Hepatocyte (in vitro differentiated cells): ENCODE measurements at regions not wholly inside any gene's neighbourhood (a gene's known extent, or its start where the extent isn't known, plus 50 kb on each side); places are given as distances from the start of the nearest gene placed in this dataset.

Experiments used
- DNase-seq: peaks from one replicate; pipeline ENCODE4 v3.0.0-alpha.2; 2016; ENCODE audit warnings: low spot score
- H2AFZ ChIP-seq: fragments of 200-600 bp; sonication (generic); 2 replicates; pipeline ENCODE4 v1.6.0; 2016; ENCODE audit warnings: antibody characterized with exemption, mild to moderate bottlenecking
- H3K27ac ChIP-seq: fragments of 200-600 bp; sonication (generic); 2 replicates; pipeline ENCODE4 v1.5.1; 2016; ENCODE audit warnings: mild to moderate bottlenecking
- H3K27me3 ChIP-seq: fragments of 200-600 bp; sonication (generic); 2 replicates; pipeline ENCODE4 v1.6.1; 2016
- H3K36me3 ChIP-seq: fragments of 200-600 bp; sonication (generic); replicated peaks from 2 replicates; pipeline ENCODE4 v1.5.1; 2016; ENCODE audit warnings: low read depth; ENCODE audit not compliant: insufficient read depth
- H3K4me1 ChIP-seq: fragments of 200-600 bp; sonication (generic); 2 replicates; pipeline ENCODE4 v1.5.1; 2016; ENCODE audit warnings: mild to moderate bottlenecking, moderate library complexity; ENCODE audit not compliant: insufficient read depth
- H3K4me2 ChIP-seq: fragments of 200-600 bp; sonication (generic); 2 replicates; pipeline ENCODE4 v1.6.0; 2016
- H3K4me3 ChIP-seq: fragments of 200-600 bp; sonication (generic); 2 replicates; pipeline ENCODE4 v1.5.1; 2016; ENCODE audit warnings: mild to moderate bottlenecking
- H3K79me2 ChIP-seq: fragments of 200-600 bp; sonication (generic); 2 replicates; pipeline ENCODE4 v1.6.0; 2017; ENCODE audit warnings: mild to moderate bottlenecking
- H3K9me2 ChIP-seq: fragments of 200-600 bp; sonication (generic); replicated peaks from 2 replicates; pipeline ENCODE4 v1.6.0; 2017; ENCODE audit warnings: mild to moderate bottlenecking; ENCODE audit not compliant: insufficient read depth
- H3K9me3 ChIP-seq: fragments of 200-600 bp; sonication (generic); 2 replicates; pipeline ENCODE4 v1.5.1; 2016; ENCODE audit warnings: low read depth, mild to moderate bottlenecking
- H4K20me1 ChIP-seq: fragments of 200-600 bp; sonication (generic); 2 replicates; pipeline ENCODE4 v1.6.0; 2016; ENCODE audit warnings: mild to moderate bottlenecking; ENCODE audit not compliant: insufficient read depth, poor library complexity, severe bottlenecking
- CTCF ChIP-seq: fragments of 200-600 bp; sonication (generic); IDR thresholded peaks from 2 replicates; pipeline ENCODE4 v1.5.1; 2016; ENCODE audit warnings: antibody characterized with exemption, mild to moderate bottlenecking; ENCODE audit not compliant: poor library complexity
- EZH2 ChIP-seq: fragments of 200-600 bp; sonication (generic); IDR thresholded peaks from 2 replicates; pipeline ENCODE4 v1.6.1; 2016; ENCODE audit warnings: antibody characterized with exemption, mild to moderate bottlenecking, borderline replicate concordance
- EZH2phosphoT487 ChIP-seq: fragments of 200-600 bp; sonication (generic); IDR thresholded peaks from one replicate; pipeline ENCODE4 v1.6.1; 2018; ENCODE audit warnings: antibody characterized with exemption, mild to moderate bottlenecking, low read depth, moderate library complexity; ENCODE audit not compliant: unreplicated experiment, severe bottlenecking
- WGBS: methylation state at CpG from one replicate; pipeline ENCODE4 v1.1.6; 2016; ENCODE audit warnings: low lambda C conversion rate; ENCODE audit errors: missing lambda C conversion rate; 5-methylcytosine and 5-hydroxymethylcytosine counted together

GRCh38 chr7:81883801-81884393 lies 114.0 kb upstream of the HGF start:
- no peak for TF ChIP-seq EZH2phosphoT487
- no peak for TF ChIP-seq CTCF
- no peak for TF ChIP-seq EZH2
- Histone ChIP-seq H3K79me2 (no peaks in the 10 kb centered on the region), H3K27ac (no peak overlapping the region), H3K9me3 (no peaks in the 10 kb centered on the region), H4K20me1 (no peaks in the 10 kb centered on the region), H3K27me3 (no peaks in the 10 kb centered on the region), H3K9me2 (no peaks in the 10 kb centered on the region), H3K4me2 (no peak overlapping the region), H3K4me3 (no peak overlapping the region), H3K36me3 (no peaks in the 10 kb centered on the region), H3K4me1 (no peaks in the 10 kb centered on the region), H2AFZ (no peak overlapping the region)
- 95% methylated on average over 7 of the region's 7 CpGs for WGBS
- no peak for DNase-seq

DNA sequence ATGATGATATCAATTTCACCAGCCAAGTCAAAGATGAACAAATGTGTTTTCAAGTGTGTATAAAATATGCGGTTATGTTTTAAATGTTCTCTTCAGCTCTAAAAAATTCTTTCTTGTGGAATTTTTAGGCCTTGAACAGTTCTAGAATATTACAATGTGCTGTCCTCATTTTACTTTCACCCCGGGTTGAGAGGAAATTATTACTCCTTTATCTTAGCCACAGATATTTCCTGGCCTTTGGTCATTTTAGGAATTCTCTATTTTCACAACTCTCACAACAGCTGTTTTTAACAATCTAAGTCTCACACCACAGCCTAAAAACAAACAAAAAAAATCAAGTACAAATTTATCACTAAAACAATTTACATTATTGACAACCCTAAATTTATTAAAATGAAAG lies 112.2 kb upstream of the HGF start:
- H3K79me2 ChIP-seq: no peaks in the 10 kb centered on the region

DNA sequence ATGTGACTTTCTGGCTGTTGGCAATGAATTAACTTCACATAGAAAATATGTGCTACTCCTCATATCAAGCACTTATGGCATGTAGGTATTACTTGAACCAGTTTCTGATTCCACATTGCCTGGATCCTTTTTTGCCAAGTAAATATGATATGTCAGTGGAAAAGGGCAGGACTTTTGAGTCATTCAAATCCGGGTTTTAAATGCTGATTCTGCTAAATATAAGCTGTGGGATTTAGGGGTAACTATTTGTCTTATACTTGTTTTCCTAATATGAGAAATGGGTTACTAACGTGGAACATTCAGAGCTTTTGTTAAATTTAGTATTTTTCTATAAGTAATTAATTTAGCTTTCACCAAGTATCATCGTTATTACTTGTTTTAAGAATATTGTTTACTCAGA lies 108.0 kb upstream of the HGF start:
- no peak overlapping the region for H3K4me3 ChIP-seq
- no peaks in the 10 kb centered on the region for H3K79me2 ChIP-seq
- H3K4me1 ChIP-seq: no peaks in the 10 kb centered on the region
- no peak for DNase-seq
- H4K20me1 ChIP-seq: no peaks in the 10 kb centered on the region
- H3K9me3 ChIP-seq: no peaks in the 10 kb centered on the region
- H3K27me3 ChIP-seq: no peaks in the 10 kb centered on the region
- 87% methylated on average over 3 of the region's 3 CpGs for WGBS
- no peak overlapping the region for H2AFZ ChIP-seq
- no peaks in the 10 kb centered on the region for H3K9me2 ChIP-seq
- no peak overlapping the region for H3K4me2 ChIP-seq
- no peaks in the 10 kb centered on the region for H3K36me3 ChIP-seq
- TF ChIP-seq EZH2 (no peak), EZH2phosphoT487 (no peak), CTCF (no peak)
- H3K27ac ChIP-seq: no peak overlapping the region

More for the DNA sequence above, 112.2 kb upstream of the HGF start:
- 84% methylated on average over 2 of the region's 2 CpGs for WGBS
- no peaks in the 10 kb centered on the region for H3K27me3 ChIP-seq
- TF ChIP-seq CTCF: no peak
- TF ChIP-seq EZH2phosphoT487: no peak
- TF ChIP-seq EZH2: no peak
- H3K9me3 ChIP-seq: no peaks in the 10 kb centered on the region
- H3K36me3 ChIP-seq: no peaks in the 10 kb centered on the region
- no peaks in the 10 kb centered on the region for H4K20me1 ChIP-seq
- no peak overlapping the region for H3K4me2 ChIP-seq
- H3K4me3 ChIP-seq: no peak overlapping the region
- H2AFZ ChIP-seq: no peak overlapping the region
- no peak overlapping the region for H3K27ac ChIP-seq
- DNase-seq: no peak
- H3K4me1 ChIP-seq: no peaks in the 10 kb centered on the region
- H3K9me2 ChIP-seq: no peaks in the 10 kb centered on the region
